ENCODE measurements at regions not wholly inside any gene's neighbourhood (a gene's known extent, or its start where the extent isn't known, plus 50 kb on each side); places are given as distances from the start of the nearest gene placed in this dataset.

DNA sequence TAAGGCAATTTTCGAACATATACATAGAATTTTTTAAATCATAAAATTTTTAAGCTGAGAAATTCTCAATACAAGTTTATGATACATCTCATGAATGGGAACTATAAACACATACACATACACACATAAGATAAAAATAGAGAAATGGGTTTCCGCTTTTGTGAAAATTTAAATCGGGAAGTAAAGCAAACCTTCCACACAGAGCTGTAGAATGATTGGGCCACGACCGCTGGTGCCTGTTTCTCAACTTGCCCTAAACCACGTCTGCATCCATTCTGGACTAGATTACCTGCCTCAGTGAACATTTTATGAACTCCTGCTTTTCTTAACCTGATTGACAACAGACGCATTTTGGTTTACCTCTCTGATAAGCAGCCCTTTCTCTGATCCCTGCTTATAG lies 264.4 kb downstream of the SKAP2 start:
- DNase-seq = no peak

DNA sequence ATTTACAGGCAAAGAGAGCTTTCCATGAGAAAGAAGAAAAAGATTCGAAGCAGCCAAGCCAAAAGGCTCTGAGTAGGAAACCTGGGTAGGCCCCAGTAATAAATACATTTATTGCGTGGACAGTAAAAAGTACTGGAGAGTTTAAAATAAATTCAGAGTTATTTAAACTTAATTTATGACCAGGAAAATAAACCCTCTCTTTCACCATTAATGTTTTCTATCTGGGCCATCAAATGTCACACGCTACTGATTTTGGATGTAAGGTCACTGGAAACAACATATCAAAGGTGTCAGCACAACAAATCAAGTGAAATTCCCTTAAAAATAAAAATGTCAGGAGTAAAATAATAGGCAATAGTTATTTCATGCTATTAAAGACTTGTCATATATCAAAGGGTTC lies 264.0 kb downstream of the SKAP2 start:
- no peak for DNase-seq

DNA sequence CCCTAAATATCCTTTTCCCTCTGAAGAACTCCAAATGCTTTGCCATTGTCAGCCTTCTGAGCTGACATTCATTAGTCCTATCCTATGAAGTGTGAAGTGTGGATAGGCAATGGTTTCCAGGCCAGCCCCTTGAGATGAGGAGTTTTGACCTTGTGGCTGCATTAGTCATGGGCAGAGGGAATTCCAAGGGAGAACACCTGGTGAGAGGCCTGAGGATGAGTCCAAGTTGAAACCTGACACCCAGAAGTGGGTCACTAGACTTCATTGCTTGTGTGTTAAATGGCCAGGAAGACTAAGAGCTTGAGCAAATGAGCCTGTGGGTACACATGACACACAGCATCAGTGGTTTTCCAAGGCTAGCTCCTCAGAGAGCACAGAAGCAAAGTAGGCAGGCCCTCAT lies 260.8 kb downstream of the SKAP2 start:
- no peak for DNase-seq

DNA sequence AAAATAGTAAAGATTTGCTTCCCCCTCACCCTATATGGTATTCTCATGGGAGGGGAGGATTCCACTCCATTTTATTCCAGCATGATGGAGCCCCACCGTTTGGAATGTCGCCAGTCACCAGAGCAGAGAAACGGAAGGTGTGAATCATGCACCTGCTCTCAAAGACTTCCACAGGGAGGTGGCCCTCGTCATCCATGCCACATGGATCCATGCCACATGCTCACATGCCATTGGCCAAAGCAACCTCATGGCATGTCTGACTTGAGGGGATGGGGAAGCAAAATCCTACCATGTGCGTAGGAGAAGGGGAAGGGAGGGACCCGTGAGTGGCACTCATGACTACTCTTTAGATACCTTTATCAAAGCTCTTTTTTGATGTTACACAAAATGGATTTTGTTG lies 256.0 kb downstream of the SKAP2 start:
- DNase-seq = no peak

DNA sequence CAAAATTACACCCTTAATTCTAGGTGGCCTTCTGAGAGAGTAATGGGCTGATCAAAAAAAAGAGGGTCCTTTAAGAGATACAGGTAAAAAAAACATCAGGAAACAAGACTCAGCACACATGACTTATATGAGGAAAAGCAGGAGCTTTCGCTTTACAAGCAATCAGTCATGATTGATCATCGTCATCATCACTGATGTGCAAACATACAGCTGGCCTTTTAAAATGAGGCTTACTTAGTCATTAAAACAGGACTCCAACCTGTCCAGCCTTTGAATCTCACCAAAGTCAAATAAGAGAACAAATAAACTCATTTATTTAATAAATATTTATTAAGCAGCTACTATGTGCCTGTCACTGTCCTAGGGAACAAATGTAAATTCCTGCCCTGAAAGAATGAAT lies 255.3 kb downstream of the SKAP2 start:
- no peak for DNase-seq

DNA sequence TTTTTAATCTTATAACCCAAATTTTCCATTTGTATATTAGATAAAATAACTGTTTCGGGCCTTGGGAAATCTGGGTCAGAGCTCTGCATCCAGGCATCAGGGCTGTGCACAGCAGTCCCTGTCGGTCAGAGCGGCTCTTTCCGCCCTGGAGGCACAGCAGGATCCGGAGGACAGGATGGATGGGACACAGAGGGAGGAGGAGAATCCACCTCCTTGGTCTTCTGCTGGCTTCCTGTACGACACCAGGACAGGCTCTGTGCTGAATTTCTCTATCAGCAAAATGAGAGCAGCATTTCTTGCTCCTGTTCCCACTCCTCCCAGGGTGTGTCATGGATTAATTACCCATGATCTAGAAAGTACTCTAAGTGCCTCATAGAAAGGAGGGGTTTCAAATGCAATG lies 254.9 kb downstream of the SKAP2 start:
- no peak for DNase-seq

DNA sequence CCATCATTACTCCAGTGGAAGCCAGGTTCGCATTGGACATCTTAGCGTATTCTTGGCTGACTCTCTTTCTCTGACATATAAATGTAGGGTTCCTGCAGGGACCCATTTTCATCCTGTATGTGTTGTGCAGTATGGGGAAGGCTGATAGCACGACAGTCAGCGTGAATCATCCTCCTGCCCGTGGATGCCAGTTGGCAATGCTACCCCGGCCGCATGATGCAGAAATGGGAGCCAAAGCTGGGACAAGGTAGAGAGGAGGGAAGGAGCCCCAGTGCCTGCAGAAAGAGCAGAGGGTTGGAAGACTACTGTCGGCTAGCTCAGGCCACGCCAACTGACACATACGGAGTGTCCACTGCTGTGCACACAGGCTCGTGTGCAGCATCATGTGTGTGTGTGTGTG lies 251.6 kb downstream of the SKAP2 start:
- DNase-seq = no peak

DNA sequence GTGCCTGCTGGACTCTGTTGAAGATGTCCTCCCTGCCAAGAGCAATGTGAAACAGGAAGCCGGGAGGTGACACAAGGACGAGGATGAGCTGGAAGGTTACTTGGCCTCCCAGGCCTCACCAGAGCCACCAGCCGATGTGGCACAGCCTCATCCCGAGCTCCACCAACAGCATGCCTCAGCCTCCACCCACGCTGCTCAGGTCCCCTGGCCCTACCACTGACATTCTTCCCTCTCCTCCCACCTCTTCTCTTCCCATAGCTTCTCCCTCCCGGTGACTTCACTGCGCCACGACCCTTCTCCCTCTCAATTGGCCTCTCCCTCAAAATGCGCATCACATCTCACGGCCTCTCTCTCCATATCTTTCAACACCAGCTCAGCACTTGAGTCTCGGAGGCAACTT lies 249.9 kb downstream of the SKAP2 start:
- DNase-seq = no peak

DNA sequence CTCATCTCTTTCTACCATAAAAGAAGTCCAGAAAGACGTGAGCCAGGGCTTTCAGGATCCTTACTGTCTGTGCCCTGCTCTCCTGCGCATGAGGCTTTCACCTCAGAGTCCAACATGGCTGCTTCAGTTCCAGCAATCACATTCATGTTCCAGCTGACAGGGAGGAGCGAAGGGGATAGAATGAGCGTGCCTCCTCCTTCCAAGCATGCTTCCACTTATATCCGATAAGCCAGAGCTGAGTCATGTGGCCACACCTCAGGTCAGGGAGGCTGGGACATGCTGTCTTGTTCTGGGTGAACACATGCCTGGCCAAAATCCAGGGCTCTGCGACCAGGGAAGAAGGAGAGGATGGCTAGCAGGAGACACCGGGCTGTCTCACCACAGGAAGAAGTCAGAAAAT lies 248.2 kb downstream of the SKAP2 start:
- DNase-seq = no peak

DNA sequence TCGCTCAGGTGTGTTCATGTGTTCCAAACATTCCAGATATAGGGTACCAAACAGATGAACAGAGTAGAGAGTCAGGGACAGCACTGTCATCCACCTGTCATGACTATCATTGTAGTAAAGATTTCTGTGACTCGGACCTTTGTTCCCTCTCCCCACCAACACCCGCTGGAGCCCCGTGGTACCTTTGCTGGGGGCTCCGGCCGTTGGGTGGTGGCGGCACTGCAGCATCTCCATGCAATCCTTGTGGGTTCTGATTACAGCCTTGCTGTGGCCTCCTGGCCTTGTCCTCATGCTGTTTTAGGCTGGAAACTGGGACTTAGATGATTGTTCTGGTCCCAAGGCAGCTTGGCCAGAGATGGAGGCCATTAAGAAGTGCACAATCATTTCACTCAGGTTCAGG lies 247.3 kb downstream of the SKAP2 start:
- no peak for DNase-seq

All from right lung (tissue), 2 donors.